ENCODE measurements at regions not wholly inside any gene's neighbourhood (a gene's known extent, or its start where the extent isn't known, plus 50 kb on each side); places are given as distances from the start of the nearest gene placed in this dataset.

DNA sequence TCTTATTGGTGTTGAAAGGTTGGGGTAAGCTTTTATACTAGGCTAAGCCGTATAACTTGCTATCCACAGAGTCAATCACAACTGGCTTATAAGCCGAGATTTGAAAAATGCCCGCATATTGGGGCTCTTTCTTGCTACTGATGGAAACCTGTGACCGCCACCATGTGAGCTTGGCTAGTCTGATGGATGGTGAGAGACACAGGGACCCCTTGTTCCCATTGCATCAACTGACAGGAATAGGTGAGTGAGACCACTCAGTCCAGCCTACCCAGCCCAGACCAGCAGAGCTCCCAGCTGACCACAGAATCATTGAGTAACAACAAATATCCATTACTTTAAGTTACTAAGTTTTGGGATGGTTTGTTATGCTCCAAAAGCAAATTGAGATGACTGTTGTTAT, 676.4 kb upstream of the HS6ST1 start:
- Histone ChIP-seq H3K9me3 (ENCODE audit: low read depth) (no peaks in the 10 kb centered on the region), H3K79me2 (ENCODE audit: low read depth) (no peaks in the 10 kb centered on the region), H3K36me3 (no peaks in the 10 kb centered on the region), H3K27me3 (no peaks in the 10 kb centered on the region), H3F3A (ENCODE audit: low read depth) (no peaks in the 10 kb centered on the region), H2AFZ (replicated peaks) (no peak overlapping the region), H4K20me1 (ENCODE audit: low read depth) (no peaks in the 10 kb centered on the region), H3K4me2 (no peak overlapping the region), H3K4me1 (no peaks in the 10 kb centered on the region), H3K9ac (no peak overlapping the region), H3K27ac (no peak overlapping the region), H3K4me3 (no peak overlapping the region)
- no peak for TF ChIP-seq EZH2phosphoT487 (IDR thresholded peaks at IDR 0.05)
- Mint-ChIP-seq H3K27ac (no peak overlapping the region), H3K27me3 (ENCODE audit: insufficient read depth, low read depth) (no peaks in the 10 kb centered on the region), H3K4me3 (no peak overlapping the region), H3K4me1 (no peaks in the 10 kb centered on the region), H3K36me3 (no peaks in the 10 kb centered on the region), H3K9me3 (no peaks in the 10 kb centered on the region)
- DNase-seq (ENCODE audit: low spot score): no peak

- Histone ChIP-seq H3K9ac (no peak overlapping the region), H4K20me1 (ENCODE audit: low read depth) (no peaks in the 10 kb centered on the region), H3F3A (ENCODE audit: low read depth) (no peaks in the 10 kb centered on the region), H3K36me3 (no peaks in the 10 kb centered on the region), H3K4me3 (no peak overlapping the region), H2AFZ (replicated peaks) (no peak overlapping the region), H3K27ac (no peak overlapping the region), H3K4me2 (no peak overlapping the region), H3K27me3 (no peaks in the 10 kb centered on the region), H3K9me3 (ENCODE audit: low read depth) (no peaks in the 10 kb centered on the region), H3K79me2 (ENCODE audit: low read depth) (no peaks in the 10 kb centered on the region), H3K4me1 (no peaks in the 10 kb centered on the region)
- DNase-seq (ENCODE audit: low spot score): no peak
- Mint-ChIP-seq H3K4me1 (no peaks in the 10 kb centered on the region), H3K9me3 (no peaks in the 10 kb centered on the region), H3K4me3 (no peak overlapping the region), H3K36me3 (no peaks in the 10 kb centered on the region), H3K27me3 (ENCODE audit: insufficient read depth, low read depth) (no peaks in the 10 kb centered on the region), H3K27ac (no peak overlapping the region)
- TF ChIP-seq EZH2 (IDR thresholded peaks at IDR 0.05) (no peak), CTCF (IDR thresholded peaks at IDR 0.05) (no peak), EZH2phosphoT487 (IDR thresholded peaks at IDR 0.05) (no peak)
These were observed 677.4 kb upstream of the HS6ST1 start for GRCh38 chr2:128996078-128996477.

DNA sequence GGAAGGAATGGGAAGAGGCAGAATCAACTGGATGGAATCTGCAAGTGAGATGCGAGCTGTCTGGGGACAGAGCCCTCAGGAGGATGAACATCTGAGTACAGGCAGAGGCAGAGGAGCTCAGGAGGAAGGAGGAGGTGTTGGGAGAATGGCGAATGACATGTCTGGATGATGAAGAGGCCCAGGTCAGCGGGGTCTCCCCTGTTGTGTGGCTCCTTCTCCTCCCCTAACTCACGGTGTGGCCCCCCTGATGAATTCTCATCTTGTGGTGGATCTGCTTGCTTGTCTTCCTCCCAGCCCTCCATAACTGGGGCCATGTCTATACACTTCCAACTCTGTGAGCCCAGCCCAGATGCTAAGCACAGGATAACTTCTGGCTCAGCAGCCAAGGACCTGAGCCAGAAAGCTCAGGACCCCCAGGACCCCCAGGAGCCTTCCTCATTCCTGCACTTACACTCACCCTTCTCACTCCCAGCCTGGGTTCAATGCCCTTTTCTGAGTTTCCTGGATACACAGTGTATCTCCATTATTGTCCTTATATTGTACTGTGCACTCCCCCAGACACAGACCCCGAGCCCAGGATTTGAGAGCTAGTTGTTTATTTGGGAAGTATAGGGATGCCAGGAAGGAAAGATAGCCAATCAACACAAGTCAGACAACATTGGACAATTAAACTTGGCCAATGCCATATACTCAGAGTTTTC, 678.6 kb upstream of the HS6ST1 start:
- no peak overlapping the region for H3K4me3 Mint-ChIP-seq
- H3K9me3 ChIP-seq (ENCODE audit: low read depth): no peaks in the 10 kb centered on the region
- no peak overlapping the region for H2AFZ ChIP-seq (replicated peaks)
- no peaks in the 10 kb centered on the region for H3K4me1 ChIP-seq
- no peak overlapping the region for H3K9ac ChIP-seq
- no peaks in the 10 kb centered on the region for H3K79me2 ChIP-seq (ENCODE audit: low read depth)
- H3K36me3 Mint-ChIP-seq: no peaks in the 10 kb centered on the region
- no peak overlapping the region for H3K27ac ChIP-seq
- H4K20me1 ChIP-seq (ENCODE audit: low read depth): no peaks in the 10 kb centered on the region
- H3K27ac Mint-ChIP-seq: no peak overlapping the region
- no peaks in the 10 kb centered on the region for H3K4me1 Mint-ChIP-seq
- TF ChIP-seq EZH2 (IDR thresholded peaks at IDR 0.05) (no peak), EZH2phosphoT487 (IDR thresholded peaks at IDR 0.05) (no peak), CTCF (IDR thresholded peaks at IDR 0.05) (no peak)
- H3K36me3 ChIP-seq: no peaks in the 10 kb centered on the region
- peaks cover 2% of the 10 kb centered on the region for H3K9me3 Mint-ChIP-seq
- no peaks in the 10 kb centered on the region for H3K27me3 Mint-ChIP-seq (ENCODE audit: insufficient read depth, low read depth)
- H3K27me3 ChIP-seq: no peaks in the 10 kb centered on the region
- no peak overlapping the region for H3K4me3 ChIP-seq
- no peak overlapping the region for H3K4me2 ChIP-seq
- H3F3A ChIP-seq (ENCODE audit: low read depth): no peaks in the 10 kb centered on the region
- no peak for DNase-seq (ENCODE audit: low spot score)

DNA sequence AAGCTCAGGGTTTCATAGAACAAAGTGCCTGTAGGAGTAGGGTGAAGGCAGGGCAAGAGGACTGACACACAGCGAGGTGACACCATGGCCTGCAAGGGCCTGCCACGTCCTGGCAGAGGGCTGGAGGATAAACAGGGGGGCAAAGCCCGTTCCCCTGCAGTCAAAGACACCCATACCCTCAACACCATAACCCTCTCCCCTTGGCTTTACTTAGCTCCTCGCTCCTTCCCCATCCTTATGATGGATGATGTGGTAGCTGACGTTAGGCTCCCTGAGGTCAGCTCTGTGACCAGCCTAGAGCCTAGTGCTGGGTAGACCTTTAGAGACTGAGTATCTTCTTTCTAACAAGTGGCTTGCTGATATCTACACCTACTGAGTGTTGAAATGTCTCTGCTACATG, 683.3 kb upstream of the HS6ST1 start:
- Mint-ChIP-seq H3K36me3 (no peaks in the 10 kb centered on the region), H3K9me3 (peaks cover 2% of the 10 kb centered on the region), H3K4me1 (no peaks in the 10 kb centered on the region), H3K4me3 (no peak overlapping the region), H3K27ac (no peak overlapping the region), H3K27me3 (ENCODE audit: insufficient read depth, low read depth) (peaks cover 4% of the 10 kb centered on the region)
- Histone ChIP-seq H4K20me1 (ENCODE audit: low read depth) (no peaks in the 10 kb centered on the region), H3K4me3 (no peak overlapping the region), H3K9ac (no peak overlapping the region), H3K4me2 (no peak overlapping the region), H3K4me1 (no peaks in the 10 kb centered on the region), H3F3A (ENCODE audit: low read depth) (no peaks in the 10 kb centered on the region), H3K27me3 (no peaks in the 10 kb centered on the region), H3K79me2 (ENCODE audit: low read depth) (no peaks in the 10 kb centered on the region), H2AFZ (replicated peaks) (no peak overlapping the region), H3K9me3 (ENCODE audit: low read depth) (no peaks in the 10 kb centered on the region), H3K27ac (no peak overlapping the region), H3K36me3 (no peaks in the 10 kb centered on the region)
- TF ChIP-seq EZH2phosphoT487 (IDR thresholded peaks at IDR 0.05) (no peak), EZH2 (IDR thresholded peaks at IDR 0.05) (no peak), CTCF (IDR thresholded peaks at IDR 0.05) (no peak)
- DNase-seq (ENCODE audit: low spot score): no peak

Measured in neural progenitor cell (in vitro differentiated cells).